GDM1 (cell line): ENCODE measurements at regions not wholly inside any gene's neighbourhood (a gene's known extent, or its start where the extent isn't known, plus 50 kb on each side); places are given as distances from the start of the nearest gene placed in this dataset.

Source experiments
- DNase-seq: peaks from one replicate; lab custom pipeline; 2025; lab: John Stamatoyannopoulos, UW

DNA sequence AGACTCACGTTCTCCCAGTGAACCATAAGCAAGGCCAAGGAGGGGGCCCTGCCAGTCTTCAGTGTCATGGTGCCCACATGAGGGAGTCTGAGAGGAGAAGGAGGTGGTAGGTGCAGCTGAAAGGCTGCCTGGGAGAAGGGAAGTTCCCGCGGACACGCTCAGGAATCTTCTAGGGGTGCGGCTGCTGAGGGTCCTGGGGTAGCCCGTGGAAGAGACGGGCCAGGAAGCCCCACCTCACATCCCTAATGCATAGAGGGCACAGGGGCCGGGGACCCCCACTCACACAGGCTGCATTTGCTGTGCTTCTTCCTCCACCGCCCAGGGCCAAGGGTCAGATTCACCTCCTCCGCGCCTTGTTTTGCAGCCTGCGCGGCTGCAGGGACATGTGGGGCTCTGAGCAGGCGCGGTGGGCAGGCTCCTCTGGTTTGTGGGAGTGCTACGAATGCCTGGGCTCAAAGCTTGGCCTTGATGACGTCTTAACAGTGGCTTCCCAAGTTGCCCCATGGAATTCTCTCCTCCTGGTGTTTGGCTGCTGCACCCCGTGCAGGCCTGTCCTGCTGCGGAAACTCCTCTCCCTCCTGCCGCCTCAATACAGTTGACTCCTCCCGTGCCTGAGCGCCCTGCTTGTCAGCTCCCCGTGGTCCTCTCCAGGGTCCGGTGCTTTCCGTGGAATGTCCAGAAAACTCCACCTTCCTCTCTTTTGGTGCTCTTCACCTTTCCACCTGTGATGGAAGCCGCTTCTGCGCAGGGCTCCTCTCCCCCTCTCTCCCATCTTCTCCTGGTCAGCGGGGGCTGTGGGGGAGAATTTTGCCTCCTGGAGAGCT is 95.7 kb downstream of the VAPA start:
- no peak for DNase-seq

DNA sequence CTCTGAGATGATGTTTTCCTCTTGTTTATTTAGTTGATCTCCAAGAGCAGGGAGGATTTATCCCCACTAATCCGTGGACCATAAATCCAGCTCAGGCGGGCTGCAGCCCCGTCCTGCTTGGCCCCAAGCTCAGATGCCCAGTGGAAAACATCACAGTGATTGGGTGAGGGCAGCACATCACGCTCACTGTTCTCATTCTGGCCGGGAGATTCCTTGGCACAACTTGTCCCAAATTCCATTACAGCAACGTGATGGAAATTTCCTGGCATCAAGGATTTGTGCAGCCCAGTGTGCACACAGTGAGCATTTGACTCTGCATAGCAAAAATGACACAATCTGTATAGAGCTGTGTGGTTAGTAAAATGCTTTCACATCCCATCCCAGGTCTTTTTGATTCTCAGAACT is 96.8 kb downstream of the VAPA start:
- DNase-seq = no peak

DNA sequence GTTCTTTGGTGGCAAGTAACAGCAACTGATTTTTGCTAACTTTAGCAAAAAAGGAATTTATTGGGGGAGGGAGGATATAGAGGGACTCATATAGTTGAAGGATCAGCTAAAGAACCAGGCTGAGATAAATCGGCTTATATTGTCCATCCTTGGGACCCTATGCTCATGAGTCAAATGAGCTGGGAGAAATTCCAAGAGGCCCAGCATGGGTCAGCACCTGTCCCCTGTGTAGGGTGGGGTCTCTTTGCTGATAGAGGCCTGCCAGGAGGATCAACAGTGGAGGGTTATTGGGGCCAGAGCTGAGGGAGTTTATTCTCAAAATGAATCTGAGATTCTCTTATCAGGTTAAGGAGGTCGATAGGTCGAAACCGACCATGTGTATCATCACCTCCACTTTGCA is 97.2 kb downstream of the VAPA start:
- DNase-seq = no peak

GRCh38 chr18:10011751-10012150 is 97.9 kb downstream of the VAPA start:
- DNase-seq = no peak

GRCh38 chr18:10012526-10012925 is 98.7 kb downstream of the VAPA start:
- no peak for DNase-seq

DNA sequence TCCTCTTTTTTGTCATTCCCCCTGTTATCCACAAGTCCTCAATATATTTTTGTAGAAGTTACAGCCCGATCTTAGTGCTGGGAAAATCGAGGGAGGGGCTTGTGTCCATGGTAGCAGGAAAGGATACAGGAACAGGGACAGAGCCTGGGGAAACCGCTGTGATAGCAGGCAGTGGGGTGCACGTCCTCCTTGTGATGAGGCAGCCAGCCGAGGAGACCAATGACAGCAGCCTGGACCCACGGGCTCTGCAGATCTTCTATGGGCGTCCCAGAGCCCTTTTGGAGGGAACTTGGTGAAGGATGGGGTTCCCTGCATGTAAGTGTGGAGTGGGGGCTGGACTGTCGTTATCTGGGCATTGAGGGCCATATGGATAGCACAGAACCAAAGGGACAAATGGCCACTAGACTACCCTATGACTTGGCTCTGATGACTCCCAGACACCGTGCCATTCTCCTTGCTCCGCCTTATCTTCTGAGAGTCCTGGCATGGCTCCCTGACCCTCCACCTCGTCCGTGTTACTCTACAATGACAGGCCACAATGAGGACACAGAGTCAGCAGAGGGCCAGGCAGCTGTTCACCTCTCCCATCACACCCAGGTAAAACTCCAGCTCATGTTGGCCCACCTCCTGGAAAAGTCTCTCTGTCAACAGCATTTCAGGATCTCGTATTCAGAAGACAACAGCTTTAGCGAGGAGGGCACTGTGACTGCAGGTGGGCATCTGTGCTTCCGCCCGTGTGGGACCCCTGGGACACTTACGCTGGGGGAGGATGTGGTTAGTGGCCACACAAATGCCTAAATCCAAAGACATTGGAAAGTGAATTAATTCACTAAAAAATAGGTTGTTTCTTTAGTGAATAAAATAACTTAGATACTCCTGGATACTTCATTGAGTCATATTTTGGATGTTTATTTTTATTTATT is 100.1 kb downstream of the VAPA start:
- no peak for DNase-seq

GRCh38 chr18:10015288-10015701 is 101.5 kb downstream of the VAPA start:
- DNase-seq = no peak

DNA sequence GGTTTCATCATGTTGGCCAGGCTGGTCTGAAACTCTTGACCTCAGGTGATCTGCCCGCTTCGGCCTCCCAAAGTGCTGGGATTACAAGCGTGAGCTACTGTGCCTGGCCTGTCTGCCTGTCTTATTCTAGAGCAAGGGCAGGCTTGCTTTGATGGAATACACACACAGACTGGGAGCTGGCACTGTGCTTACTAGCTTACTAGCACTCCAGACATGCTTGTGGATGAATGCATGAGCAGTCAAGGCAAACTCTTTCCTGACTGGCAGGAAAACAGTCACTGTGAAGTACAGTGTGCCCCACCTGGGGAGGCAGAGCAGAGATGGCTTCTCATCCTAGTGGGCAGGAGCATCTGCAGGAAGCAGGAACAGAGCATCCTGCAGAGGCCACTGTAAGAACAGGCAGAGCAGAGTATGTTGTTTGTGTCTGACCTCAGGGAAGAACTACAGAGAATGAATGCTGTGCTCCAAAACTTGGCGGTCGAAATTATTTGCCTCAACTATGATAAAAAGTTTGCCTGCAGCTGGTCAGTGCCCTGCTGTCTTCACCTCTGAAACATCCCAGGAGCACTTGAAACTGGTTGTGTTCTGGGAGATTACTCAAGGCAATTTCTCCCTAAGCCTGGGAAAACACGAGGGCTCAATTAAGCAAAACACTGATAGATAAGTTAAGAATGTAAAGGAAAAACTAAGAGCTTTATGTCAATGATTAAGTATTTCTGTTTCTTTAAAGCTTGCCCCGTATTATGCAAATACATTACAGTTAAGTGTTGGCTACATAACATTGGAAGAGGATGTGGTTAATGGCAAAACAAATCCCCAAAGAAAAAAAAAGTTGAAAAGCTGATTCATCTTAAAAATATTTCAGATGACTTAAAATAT is 102.4 kb downstream of the VAPA start:
- no peak for DNase-seq

DNA sequence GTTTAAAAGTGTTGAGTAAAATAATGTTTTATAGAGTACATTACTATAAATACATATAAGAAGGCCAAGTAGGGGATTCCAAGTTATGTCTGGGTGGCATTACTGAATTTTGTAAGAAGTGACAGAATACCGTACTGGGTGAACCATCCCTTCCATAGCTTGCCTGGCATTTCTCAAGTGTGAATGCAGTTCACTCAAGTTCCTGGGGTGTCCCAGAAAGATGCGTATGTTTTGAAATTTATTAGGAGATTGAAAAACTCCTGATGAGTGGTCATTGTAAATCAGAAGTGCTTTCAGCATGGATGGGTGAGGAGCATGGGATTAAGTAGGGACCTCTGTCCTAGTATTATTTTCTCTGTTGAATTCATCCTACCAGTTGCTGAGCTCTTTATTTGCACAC is 103.2 kb downstream of the VAPA start:
- DNase-seq = no peak

DNA sequence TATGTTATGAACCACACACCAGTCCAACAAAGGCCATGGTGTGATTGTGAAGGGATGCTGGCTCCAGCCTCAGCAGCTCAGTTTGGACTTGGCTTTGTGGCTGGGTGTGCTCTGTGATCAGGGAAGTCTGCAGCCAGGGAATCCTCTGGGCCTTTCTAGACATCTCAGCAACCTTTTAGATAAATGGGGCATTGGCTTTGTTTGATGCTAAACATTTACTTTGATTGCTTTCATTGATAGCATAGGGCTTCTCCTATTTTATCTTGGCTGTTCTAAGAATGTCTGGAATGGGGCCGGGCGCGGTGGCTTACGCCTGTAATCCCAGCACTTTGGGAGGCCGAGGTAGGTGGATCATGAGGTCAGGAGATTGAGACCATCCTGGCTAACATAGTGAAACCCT is 104.5 kb downstream of the VAPA start:
- no peak for DNase-seq

DNA sequence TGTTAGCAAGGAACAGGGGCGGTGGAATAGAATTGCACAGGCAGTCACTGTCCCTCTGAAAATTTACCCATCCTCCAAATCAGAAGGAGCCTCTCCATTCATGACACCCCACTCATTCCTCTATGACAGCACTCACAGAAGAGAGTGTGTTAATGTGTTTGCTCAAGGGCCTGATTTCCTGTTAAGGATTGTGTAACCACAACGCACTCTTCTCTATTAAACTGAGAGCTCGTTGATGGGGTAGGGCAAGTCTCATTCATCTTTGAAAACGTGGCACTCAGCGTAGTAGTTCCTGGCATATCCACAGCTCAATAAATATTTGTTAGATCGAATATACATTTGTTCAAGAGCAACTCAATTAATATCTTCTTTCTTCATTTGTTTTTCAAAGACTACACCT is 106.4 kb downstream of the VAPA start:
- no peak for DNase-seq

DNA sequence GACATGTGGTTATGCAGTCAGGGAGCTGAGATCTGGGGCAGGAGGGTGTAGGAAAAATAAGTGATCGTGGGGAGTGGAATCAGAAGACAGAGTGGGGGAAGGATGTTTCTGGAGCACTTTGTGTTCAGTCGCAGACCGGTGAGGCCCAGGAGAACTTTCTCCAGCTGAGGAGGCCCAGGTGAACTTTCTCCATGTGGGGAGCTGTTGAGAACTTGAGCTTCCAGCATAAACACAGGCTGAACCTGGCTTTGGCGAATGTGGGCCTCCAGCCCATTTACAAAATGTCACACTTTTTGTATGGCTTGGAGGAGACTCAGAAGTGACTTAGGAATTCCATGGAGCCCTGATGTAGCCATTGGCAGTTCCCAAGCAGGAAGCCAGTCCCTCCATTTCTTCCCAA is 108.5 kb downstream of the VAPA start:
- no peak for DNase-seq

GRCh38 chr18:10023853-10024570 is 110.2 kb downstream of the VAPA start:
- DNase-seq = no peak

GRCh38 chr18:10025711-10026670 is 112.2 kb downstream of the VAPA start:
- no peak for DNase-seq

DNA sequence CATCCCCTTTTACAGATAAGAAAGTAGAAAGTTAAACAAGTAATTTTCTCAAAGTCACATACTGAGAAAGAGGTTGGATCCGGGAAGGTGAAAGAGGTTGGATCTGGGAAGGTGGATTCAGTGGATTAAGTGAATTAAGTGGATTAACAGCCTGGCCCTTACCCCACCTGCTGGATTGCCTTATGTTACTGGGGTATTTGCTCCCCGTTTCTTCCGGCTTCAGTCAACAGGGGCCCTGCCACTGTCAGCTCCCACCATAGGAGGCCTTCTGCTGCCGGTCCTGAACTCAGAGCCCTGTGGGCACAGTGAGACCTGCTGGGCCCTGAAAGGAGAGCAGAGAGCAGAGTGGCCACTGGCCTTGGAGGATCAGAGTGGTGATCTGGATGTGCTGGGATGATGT is 113.2 kb downstream of the VAPA start:
- DNase-seq = no peak

- DNase-seq = no peak
Measured at GRCh38 chr18:10027461-10027860, 113.6 kb downstream of the VAPA start.

DNA sequence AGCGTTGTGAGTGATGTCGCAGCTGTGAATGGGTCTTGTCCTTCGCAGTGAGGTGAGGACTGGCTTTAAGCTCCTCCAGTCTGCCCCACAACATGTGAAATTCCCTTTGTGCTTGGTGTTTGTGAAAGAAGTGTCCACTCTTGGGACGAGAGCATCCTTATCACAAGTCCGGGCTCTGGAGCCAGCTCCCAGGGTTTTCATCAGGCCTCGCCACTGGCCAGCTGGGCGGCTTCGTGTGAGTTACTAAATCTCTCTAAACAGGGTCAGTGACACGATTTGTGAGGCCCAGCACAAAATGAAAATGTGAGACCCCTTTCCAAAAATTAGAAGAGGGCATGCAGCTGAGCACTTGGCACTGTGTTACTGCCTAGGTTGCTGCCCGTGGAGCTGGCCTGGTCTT is 115.9 kb downstream of the VAPA start:
- DNase-seq = no peak

DNA sequence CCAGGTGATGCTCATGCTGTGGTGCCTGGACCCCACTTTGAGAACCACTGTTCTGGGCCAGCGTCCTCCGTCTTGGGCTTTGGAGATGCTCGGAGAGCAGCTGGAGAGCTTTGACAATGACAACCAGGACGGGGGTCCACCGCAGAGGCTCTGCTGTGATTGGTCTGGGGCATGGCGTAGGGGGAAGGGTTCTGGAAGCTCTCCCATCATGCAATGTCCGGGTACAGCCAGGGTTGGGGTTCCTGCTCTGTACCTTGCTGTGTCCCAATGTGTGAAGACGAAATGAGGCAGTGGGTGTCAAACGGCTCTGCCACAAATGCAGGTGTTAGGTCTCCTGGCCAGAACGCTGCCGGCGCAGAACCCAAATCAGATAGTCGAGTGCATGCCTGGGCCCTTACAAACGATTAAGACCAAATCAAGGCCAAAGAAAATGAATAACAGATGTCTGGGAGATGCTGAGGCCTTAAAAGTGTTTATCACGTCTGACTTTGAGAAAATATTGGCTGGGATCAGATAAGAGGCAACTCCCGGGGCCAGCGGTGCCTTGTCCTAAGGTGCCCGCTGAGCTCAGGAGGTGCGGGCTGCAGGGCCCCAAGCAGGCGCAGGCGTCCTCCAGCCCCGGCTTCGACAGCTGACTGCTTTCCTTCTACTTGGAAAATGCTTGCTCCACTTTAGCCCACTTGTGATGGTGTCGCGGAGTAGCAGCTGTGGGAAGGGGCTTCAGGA is 117.2 kb downstream of the VAPA start:
- DNase-seq = no peak

DNA sequence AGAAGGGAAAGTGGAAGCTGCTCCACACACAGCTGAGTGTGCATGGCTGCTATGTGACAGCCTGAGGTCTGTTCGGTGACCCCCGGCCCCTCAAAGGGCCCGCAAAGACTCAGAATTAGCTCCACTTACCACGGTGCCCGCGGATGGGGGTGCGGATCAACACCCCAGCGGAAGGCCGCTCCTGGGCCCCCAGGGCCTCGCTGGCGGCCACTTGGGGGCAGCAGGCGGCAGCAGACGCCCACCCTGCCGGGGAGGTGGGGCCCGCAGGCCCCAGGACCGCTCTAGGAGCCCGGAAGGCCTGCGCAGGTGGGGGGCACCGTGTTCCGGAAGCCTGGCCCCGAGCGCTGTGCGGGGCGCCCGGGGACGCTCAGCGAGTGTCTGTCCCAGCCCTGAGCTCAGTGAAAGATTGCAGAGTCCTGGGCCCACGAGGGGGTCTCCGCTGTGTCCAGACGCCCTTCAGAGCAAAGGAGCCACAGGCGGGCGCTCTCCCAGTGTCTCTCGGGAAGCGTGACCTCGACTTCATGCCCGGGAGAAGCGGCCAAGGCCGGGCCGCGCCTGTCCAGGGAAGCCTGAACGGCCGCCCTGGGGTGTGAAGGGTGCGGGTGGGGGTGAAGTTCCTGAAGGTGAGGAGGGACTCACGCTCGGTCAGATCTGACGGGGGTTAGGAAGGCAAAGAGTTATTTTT is 118.7 kb downstream of the VAPA start:
- DNase-seq = no peak
